Effector CD8-positive, alpha-beta T cell (primary cell): ENCODE measurements at regions not wholly inside any gene's neighbourhood (a gene's known extent, or its start where the extent isn't known, plus 50 kb on each side); places are given as distances from the start of the nearest gene placed in this dataset.
"Not testable (repeated sequence)": the region's sequence is repeated elsewhere in the genome, so short reads cannot be mapped to it uniquely, and the experiment has no call there.

Experiments used
- DNase-seq: peaks from one replicate; lab custom pipeline; 2025; lab: John Stamatoyannopoulos, UW

DNA sequence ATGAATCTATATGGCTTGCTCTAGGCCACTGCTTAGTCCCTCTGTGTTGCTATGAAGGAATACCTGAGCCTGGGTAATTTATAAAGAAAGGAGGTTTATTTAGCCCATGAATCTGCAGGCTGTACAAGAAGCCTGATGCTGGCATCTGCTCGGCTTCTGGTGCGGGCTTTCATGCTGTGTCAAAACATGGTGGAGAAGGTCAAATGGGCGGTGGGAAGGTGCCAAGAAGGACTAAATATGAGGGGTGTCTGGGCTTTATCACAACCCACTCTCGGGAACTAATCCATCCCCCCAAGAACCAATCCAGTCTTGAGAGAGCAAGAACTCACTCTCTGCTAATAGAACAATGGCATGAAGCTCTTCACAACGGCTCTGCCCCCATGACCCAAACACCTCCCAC, 481.6 kb downstream of the EIPR1 start:
- no peak for DNase-seq

- not testable (repeated sequence) for DNase-seq
These were observed 483.6 kb downstream of the EIPR1 start for GRCh38 chr2:2894011-2894410.

GRCh38 chr2:2892892-2893291, 484.7 kb downstream of the EIPR1 start:
- no peak for DNase-seq

DNA sequence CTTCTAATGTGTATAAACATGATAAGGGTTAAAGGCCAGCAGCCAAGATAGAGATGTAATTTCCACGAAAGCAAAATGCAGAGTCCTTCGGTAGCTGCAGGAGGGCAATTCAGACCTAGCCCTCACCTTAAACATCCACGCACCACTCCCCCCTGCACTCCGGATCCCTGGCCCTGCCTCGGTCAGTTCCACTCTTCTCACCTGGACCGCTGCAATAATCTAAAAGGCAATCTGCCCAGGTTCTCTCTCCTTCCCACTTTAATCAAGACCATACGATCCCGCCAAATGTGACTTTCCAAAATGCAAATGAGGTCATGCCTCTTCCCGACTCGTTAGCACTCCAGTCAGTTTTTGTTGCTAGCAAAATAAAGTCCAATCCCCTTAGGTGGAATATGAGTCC, 485.2 kb downstream of the EIPR1 start:
- DNase-seq: no peak

DNA sequence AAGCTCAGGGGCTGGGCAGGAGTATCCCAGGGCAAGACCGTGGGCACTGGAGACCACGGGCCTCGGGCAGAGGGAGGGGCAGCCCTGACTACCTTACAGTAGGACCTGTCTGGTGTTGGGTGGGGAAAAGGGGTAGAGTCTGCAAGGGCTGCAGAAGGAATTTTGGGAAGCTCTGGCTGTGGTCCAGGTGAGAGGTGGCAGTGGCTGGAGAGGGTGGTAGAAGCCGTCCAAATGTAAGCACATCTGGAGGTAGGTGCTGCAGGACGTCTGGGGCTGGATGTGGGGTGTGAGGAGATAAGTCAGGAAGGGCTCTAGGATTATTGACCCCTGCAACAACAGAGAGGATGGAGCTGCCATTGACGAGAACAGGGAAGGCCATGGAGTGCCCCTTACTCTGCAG, 486.7 kb downstream of the EIPR1 start:
- DNase-seq: no peak

DNA sequence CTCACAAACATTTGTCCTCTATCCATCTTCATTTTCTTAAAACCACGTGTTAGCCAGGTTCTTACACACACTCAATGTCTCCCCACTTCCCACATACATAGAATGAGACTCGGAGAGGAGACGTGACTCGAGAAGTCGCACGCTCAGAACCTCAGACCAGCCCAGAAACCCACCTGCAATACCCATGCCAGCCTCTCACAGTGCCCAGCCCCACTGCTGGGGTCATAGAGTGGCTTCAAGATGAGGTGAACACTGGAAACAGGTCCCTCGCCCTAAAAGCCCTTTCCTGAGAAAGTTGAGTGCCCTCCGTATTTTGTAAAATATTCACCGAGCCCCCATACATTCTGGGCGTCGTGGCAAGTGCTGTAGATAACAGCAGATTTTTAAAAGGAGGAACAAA, 487.4 kb downstream of the EIPR1 start:
- DNase-seq: no peak

DNA sequence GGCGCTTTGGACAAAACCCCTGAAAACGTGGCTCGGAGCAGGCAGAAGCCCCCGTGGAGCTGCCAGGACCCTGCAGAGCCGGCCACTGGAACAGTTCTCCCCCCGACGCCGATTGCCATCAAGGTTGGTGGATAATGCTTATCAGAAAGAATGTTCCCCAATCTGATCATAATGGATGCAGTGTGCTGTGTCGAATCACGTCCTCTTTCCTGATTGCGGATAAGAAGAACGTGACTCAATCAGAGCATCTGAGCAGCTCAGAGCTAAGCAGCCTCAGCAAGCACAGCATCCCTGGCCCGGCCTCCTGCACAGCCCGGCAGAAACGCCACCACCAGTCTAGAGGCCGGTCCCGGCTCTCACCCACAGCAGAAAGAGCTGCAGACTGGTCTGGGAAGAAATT, 488.0 kb downstream of the EIPR1 start:
- no peak for DNase-seq

- DNase-seq: no peak
These were observed 488.5 kb downstream of the EIPR1 start for GRCh38 chr2:2889141-2889540.

- no peak for DNase-seq
These were observed 489.7 kb downstream of the EIPR1 start for GRCh38 chr2:2887772-2888387.

GRCh38 chr2:2886922-2887321, 490.7 kb downstream of the EIPR1 start:
- no peak for DNase-seq

DNA sequence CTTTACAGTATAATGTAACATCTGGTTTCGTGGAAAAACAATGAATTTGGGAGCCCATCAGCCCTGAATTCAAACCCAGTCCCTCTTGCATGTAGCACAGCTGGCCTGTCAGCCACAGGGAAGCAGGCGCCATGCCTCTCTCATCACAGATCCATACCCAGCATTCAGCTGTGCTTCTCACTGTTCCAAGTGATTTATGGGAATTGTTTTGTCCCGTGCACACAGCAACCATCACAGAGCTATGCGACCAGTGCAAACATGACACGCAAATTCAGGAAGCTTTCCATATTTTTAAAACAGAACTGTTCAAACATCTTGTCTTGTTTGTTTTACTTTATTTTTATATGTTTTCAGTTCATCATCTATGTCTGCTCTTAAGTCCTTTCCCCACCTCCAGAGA, 496.1 kb downstream of the EIPR1 start:
- DNase-seq: no peak

- no peak for DNase-seq
These were observed 496.7 kb downstream of the EIPR1 start for GRCh38 chr2:2880938-2881337.

DNA sequence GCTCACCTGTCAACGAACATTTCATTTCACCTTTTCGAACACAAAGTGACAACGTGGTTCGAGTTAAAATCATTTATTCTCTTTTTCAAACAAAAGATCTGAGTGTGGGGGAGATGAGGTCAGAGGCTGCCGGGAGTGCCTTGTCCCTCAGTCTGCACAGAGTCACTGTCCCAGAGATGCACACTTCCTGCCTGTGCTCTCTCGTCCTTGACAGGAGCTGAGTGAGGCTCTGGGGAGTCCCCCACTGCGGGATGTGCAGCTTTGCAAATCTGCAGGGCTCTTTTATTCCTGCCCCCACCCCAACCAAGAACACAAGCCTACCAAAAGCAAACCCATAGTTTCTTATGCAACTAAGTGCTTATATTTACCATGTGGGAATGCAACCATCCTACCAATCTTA, 497.8 kb downstream of the EIPR1 start:
- DNase-seq: no peak

DNA sequence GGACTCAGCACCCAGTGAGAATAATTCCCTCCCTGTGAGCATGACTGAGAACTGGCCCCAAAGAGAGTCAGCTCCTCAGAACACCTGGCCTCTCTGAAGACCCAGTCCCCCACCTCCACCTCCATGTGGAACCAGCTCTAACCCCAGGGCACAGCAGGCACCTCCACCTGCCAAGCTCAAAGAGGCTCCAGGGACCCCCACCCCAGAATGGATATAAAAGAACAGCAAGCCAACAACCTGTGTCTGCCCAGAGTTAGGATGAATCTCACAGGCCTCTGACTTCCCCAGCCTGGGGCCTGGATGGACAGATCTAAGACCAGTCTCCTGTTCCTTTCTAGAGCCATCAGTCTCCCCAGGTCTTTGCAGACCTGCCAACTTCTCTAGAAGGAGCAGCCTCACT, 498.5 kb downstream of the EIPR1 start:
- no peak for DNase-seq

- DNase-seq: no peak
These were observed 500.2 kb downstream of the EIPR1 start for GRCh38 chr2:2877427-2877826.

- DNase-seq: no peak
These were observed 501.0 kb downstream of the EIPR1 start for GRCh38 chr2:2876331-2877221.

DNA sequence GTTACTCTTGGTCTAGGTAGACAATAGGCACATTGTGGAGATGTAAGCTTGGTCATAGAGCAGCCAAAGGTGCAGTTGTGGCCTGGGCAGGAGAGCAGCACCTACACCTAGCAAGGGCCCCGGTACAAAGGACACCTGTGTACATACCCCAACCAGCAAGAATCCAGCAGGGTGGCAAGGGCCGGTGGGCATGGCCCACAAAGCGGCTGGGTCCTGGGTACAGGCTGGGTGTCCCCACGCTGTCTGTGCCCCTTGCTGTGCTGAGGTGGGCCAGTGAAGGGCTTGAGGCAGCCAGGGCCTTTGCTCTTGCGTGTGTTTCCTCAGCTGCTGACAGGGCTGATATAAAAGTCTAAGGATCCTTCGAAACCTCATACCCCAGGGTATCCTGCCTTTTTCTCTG, 501.8 kb downstream of the EIPR1 start:
- no peak for DNase-seq

- no peak for DNase-seq
These were observed 502.3 kb downstream of the EIPR1 start for GRCh38 chr2:2875296-2875695.

DNA sequence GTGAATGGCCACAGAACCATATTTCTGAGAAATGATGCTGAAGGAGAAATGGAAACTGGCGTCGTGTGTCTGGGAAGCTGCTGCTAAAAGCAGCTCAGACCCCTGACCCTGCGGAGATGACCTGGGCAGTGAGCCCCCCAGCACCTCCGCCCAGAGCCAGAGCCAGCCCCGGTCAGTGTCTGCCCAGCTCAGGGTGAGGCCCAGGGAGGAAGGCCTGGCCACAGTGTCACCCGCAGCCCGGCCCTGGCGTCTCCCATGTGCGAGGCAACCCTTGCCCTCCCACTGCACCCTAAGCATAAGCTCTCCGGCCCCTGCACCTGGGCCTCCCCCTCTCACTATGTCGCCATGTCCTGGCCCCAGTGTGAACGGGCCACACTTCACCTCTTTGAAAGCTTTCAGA, 502.8 kb downstream of the EIPR1 start:
- no peak for DNase-seq

DNA sequence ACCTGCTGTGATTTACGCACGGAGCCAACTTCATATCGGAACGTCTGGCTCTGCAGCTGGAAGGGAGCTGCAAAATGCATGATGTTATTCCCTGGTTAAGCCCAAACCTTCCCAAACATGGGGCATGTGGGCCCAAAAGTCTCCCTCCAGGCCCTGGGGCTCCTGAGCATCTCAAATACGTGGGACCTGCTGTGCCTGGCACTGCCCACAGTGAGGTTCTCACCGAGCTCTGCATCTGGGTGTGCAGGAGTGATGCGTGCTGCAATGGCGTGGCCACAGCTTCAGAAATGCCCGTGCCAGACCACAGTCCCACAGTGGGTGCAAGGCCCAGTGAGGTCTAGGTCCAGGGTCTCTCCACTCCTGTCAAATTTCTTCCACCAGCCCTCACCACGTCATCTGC, 503.3 kb downstream of the EIPR1 start:
- DNase-seq: no peak

- DNase-seq: no peak
These were observed 504.2 kb downstream of the EIPR1 start for GRCh38 chr2:2873450-2873811.

GRCh38 chr2:2872713-2873449, 504.7 kb downstream of the EIPR1 start:
- DNase-seq: no peak

GRCh38 chr2:2872309-2872617, 505.4 kb downstream of the EIPR1 start:
- DNase-seq: no peak
